Mammary epithelial cell (primary cell): ENCODE measurements at regions not wholly inside any gene's neighbourhood (a gene's known extent, or its start where the extent isn't known, plus 50 kb on each side); places are given as distances from the start of the nearest gene placed in this dataset.

ENCODE experiments used
- CTCF ChIP-seq, 2 donors: IDR thresholded peaks in 1 of 2; conservative IDR thresholded peaks in 1 of 2; 2 replicates each; pipeline ENCODE4 v1.5.1; 2011 to 2012; ENCODE audit warnings: inconsistent platforms in 2 of 2, low read length in 2 of 2, mild to moderate bottlenecking in 2 of 2, control low read depth in 1 of 2, low read depth in 1 of 2; ENCODE audit not compliant: insufficient read depth in 1 of 2; ENCODE audit errors: extremely low read depth in 1 of 2
- EZH2 ChIP-seq: IDR thresholded peaks from 2 replicates; pipeline ENCODE4 v1.6.1; 2012; ENCODE audit warnings: low read length, inconsistent platforms, borderline replicate concordance

GRCh38 chr10:2022401-2022800, 285.1 kb upstream of the ADARB2 start:
- TF ChIP-seq CTCF (conservative IDR thresholded peaks at IDR 0.05 in 1 of 2, IDR thresholded peaks at IDR 0.05 in 1 of 2; ENCODE audit: extremely low read depth in 1 of 2, insufficient read depth in 1 of 2, low read depth in 1 of 2, low read length in 2 of 2), result no peak
- no peak for TF ChIP-seq EZH2
